K562 (cell line): ENCODE measurements at regions not wholly inside any gene's neighbourhood (a gene's known extent, or its start where the extent isn't known, plus 50 kb on each side); places are given as distances from the start of the nearest gene placed in this dataset.

Experiments
- SP1 ChIP-seq: sonication (generic); formaldehyde crosslinking; IDR thresholded peaks from 2 replicates; pipeline ENCODE4 v1.8.1; 2022; ENCODE audit warnings: mild to moderate bottlenecking, missing genetic modification reagents
- TF ChIP-seq, protein P1 (sequence below), 3 experiments: IDR thresholded peaks in 2 of 3; conservative IDR thresholded peaks in 1 of 3; 2 replicates each; pipeline ENCODE4 v1.5.1; 2011 to 2012; ENCODE audit warnings: low read length in 3 of 3, mild to moderate bottlenecking in 3 of 3, control low read depth in 2 of 3, improper control_type of control experiment in 1 of 3, inconsistent platforms in 1 of 3, low read depth in 1 of 3, mixed read lengths in 1 of 3, moderate library complexity in 1 of 3; ENCODE audit not compliant: insufficient read depth in 2 of 3
- TF ChIP-seq, protein P2 (sequence below), 2 experiments: fragments of 450-650 bp; formaldehyde crosslinking in 1 of 2; IDR thresholded peaks; 2 replicates each; pipeline versions ENCODE4 v1.4.0 to v1.6.1; 2014 to 2020; ENCODE audit warnings: mild to moderate bottlenecking in 2 of 2, borderline replicate concordance in 1 of 2, low read depth in 1 of 2

DNA sequence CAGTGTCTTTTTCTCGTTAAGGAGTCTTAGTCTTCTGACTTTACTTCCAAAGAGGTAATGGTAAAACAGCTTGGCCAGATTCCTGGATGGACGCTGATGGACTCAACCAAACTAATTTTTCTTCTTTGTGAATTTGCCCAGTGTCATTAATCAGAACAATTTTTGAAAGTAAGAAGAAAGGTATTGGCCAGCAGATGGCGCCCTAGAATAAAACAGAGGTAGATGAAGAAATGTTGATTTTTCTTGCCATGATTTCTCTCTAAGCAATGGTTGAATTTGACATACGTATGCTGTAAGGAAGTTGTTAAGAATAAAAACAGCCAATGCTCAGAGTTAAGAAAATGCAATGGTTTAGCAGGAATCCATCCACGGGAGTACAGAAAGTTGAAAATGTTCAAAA, 500.0 kb downstream of the DIRAS2 start (continued):
- TF ChIP-seq, protein P1, sequence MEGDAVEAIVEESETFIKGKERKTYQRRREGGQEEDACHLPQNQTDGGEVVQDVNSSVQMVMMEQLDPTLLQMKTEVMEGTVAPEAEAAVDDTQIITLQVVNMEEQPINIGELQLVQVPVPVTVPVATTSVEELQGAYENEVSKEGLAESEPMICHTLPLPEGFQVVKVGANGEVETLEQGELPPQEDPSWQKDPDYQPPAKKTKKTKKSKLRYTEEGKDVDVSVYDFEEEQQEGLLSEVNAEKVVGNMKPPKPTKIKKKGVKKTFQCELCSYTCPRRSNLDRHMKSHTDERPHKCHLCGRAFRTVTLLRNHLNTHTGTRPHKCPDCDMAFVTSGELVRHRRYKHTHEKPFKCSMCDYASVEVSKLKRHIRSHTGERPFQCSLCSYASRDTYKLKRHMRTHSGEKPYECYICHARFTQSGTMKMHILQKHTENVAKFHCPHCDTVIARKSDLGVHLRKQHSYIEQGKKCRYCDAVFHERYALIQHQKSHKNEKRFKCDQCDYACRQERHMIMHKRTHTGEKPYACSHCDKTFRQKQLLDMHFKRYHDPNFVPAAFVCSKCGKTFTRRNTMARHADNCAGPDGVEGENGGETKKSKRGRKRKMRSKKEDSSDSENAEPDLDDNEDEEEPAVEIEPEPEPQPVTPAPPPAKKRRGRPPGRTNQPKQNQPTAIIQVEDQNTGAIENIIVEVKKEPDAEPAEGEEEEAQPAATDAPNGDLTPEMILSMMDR (IDR thresholded peaks at IDR 0.05 in 2 of 3, conservative IDR thresholded peaks at IDR 0.05 in 1 of 3; ENCODE audit: insufficient read depth in 2 of 3, low read depth in 1 of 3, low read length in 3 of 3), result peak; percentile 17 to 55 (median 34); a peak in 4 of 6 replicates
- TF ChIP-seq, protein P2, sequence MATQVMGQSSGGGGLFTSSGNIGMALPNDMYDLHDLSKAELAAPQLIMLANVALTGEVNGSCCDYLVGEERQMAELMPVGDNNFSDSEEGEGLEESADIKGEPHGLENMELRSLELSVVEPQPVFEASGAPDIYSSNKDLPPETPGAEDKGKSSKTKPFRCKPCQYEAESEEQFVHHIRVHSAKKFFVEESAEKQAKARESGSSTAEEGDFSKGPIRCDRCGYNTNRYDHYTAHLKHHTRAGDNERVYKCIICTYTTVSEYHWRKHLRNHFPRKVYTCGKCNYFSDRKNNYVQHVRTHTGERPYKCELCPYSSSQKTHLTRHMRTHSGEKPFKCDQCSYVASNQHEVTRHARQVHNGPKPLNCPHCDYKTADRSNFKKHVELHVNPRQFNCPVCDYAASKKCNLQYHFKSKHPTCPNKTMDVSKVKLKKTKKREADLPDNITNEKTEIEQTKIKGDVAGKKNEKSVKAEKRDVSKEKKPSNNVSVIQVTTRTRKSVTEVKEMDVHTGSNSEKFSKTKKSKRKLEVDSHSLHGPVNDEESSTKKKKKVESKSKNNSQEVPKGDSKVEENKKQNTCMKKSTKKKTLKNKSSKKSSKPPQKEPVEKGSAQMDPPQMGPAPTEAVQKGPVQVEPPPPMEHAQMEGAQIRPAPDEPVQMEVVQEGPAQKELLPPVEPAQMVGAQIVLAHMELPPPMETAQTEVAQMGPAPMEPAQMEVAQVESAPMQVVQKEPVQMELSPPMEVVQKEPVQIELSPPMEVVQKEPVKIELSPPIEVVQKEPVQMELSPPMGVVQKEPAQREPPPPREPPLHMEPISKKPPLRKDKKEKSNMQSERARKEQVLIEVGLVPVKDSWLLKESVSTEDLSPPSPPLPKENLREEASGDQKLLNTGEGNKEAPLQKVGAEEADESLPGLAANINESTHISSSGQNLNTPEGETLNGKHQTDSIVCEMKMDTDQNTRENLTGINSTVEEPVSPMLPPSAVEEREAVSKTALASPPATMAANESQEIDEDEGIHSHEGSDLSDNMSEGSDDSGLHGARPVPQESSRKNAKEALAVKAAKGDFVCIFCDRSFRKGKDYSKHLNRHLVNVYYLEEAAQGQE (IDR thresholded peaks at IDR 0.05; ENCODE audit: borderline replicate concordance), result peak; percentile 27; the same call in 1 of the 2 replicates
- TF ChIP-seq, protein P2 (CRISPR knock-in tag; IDR thresholded peaks at IDR 0.05; ENCODE audit: low read depth), result no peak
- no peak for TF ChIP-seq SP1
